ENCODE measurements at regions not wholly inside any gene's neighbourhood (a gene's known extent, or its start where the extent isn't known, plus 50 kb on each side); places are given as distances from the start of the nearest gene placed in this dataset.

GRCh38 chr1:94342416-94342815, 75.8 kb upstream of the ABCD3 start:
- Histone ChIP-seq H3K27me3 (ENCODE audit: control insufficient read depth, extremely low read depth, insufficient read depth, low read length) (no peaks in the 10 kb centered on the region), H4K20me1 (ENCODE audit: control insufficient read depth, extremely low read depth, insufficient read depth, low read length) (no peaks in the 10 kb centered on the region), H3K9me3 (ENCODE audit: control insufficient read depth, low read depth, low read length) (no peaks in the 10 kb centered on the region), H3K27ac (ENCODE audit: control insufficient read depth, insufficient read depth, low read length) (no peak overlapping the region), H3K4me2 (ENCODE audit: control insufficient read depth, extremely low read depth, insufficient read depth, low read depth, low read length) (no peak overlapping the region), H3K9ac (ENCODE audit: control insufficient read depth, extremely low read depth, insufficient read depth, low read length) (no peak overlapping the region), H3K36me3 (ENCODE audit: control insufficient read depth in 2 of 2, extremely low read depth in 1 of 2, insufficient read depth in 2 of 2, low read length in 2 of 2) (no peaks in the 10 kb centered on the region), H3K79me2 (ENCODE audit: control insufficient read depth, insufficient read depth, low read length) (no peaks in the 10 kb centered on the region), H3K4me3 (ENCODE audit: control insufficient read depth in 2 of 3, extremely low read depth in 1 of 3, insufficient read depth in 2 of 3, low read depth in 1 of 3, low read length in 3 of 3) (no peak overlapping the region), H3K9me1 (ENCODE audit: control insufficient read depth, extremely low read depth, insufficient read depth, low read length) (no peaks in the 10 kb centered on the region), H3K4me1 (ENCODE audit: control insufficient read depth, extremely low read depth, insufficient read depth, low read length) (no peaks in the 10 kb centered on the region), H2AFZ (ENCODE audit: control insufficient read depth, low read length) (no peak overlapping the region)
- no peak for FAIRE-seq
- no peak for DNase-seq (ENCODE audit: low read depth, low spot score)
- no peak for TF ChIP-seq EZH2 (IDR thresholded peaks at IDR 0.05; ENCODE audit: low read length)
- no peak for TF ChIP-seq CTCF (optimal IDR thresholded peaks at IDR 0.05 in 1 of 3, IDR thresholded peaks at IDR 0.05 in 1 of 3, conservative IDR thresholded peaks at IDR 0.05 in 1 of 3; ENCODE audit: extremely low read depth in 1 of 3, insufficient read depth in 2 of 3, low read length in 3 of 3)
- dilution Hi-C loops (cut with MboI; ENCODE audit: extremely low pct_ligation_motif_present, low sequenced_read_pairs): no loop called here

GRCh38 chr1:94339206-94339927, 78.8 kb upstream of the ABCD3 start:
- Histone ChIP-seq H2AFZ (ENCODE audit: control insufficient read depth, low read length) (no peak overlapping the region), H3K79me2 (ENCODE audit: control insufficient read depth, insufficient read depth, low read length) (no peaks in the 10 kb centered on the region), H3K9me1 (ENCODE audit: control insufficient read depth, extremely low read depth, insufficient read depth, low read length) (no peaks in the 10 kb centered on the region), H3K4me1 (ENCODE audit: control insufficient read depth, extremely low read depth, insufficient read depth, low read length) (no peaks in the 10 kb centered on the region), H3K36me3 (ENCODE audit: control insufficient read depth in 2 of 2, extremely low read depth in 1 of 2, insufficient read depth in 2 of 2, low read length in 2 of 2) (no peaks in the 10 kb centered on the region), H3K27me3 (ENCODE audit: control insufficient read depth, extremely low read depth, insufficient read depth, low read length) (no peaks in the 10 kb centered on the region), H3K9ac (ENCODE audit: control insufficient read depth, extremely low read depth, insufficient read depth, low read length) (no peak overlapping the region), H3K4me3 (ENCODE audit: control insufficient read depth in 2 of 3, extremely low read depth in 1 of 3, insufficient read depth in 2 of 3, low read depth in 1 of 3, low read length in 3 of 3) (no peak overlapping the region), H4K20me1 (ENCODE audit: control insufficient read depth, extremely low read depth, insufficient read depth, low read length) (no peaks in the 10 kb centered on the region), H3K27ac (ENCODE audit: control insufficient read depth, insufficient read depth, low read length) (no peak overlapping the region), H3K9me3 (ENCODE audit: control insufficient read depth, low read depth, low read length) (no peaks in the 10 kb centered on the region), H3K4me2 (ENCODE audit: control insufficient read depth, extremely low read depth, insufficient read depth, low read depth, low read length) (no peak overlapping the region)
- FAIRE-seq: no peak
- TF ChIP-seq CTCF (optimal IDR thresholded peaks at IDR 0.05 in 1 of 3, IDR thresholded peaks at IDR 0.05 in 1 of 3, conservative IDR thresholded peaks at IDR 0.05 in 1 of 3; ENCODE audit: extremely low read depth in 1 of 3, insufficient read depth in 2 of 3, low read length in 3 of 3) (no peak), EZH2 (IDR thresholded peaks at IDR 0.05; ENCODE audit: low read length) (no peak)
- DNase-seq (ENCODE audit: low read depth, low spot score): no peak
- dilution Hi-C loops (cut with MboI; ENCODE audit: extremely low pct_ligation_motif_present, low sequenced_read_pairs): no loop called here

Data from keratinocyte (primary cell).